IPS-20b (cell line): ENCODE measurements at regions not wholly inside any gene's neighbourhood (a gene's known extent, or its start where the extent isn't known, plus 50 kb on each side); places are given as distances from the start of the nearest gene placed in this dataset.

Source experiments
- H3K27ac ChIP-seq: one replicate; pipeline ENCODE4 v1.5.1; 2013; ENCODE audit warnings: low read length
- H3K27me3 ChIP-seq: 2 replicates; pipeline ENCODE4 v1.6.1; 2013; ENCODE audit warnings: mild to moderate bottlenecking, low read length, inconsistent platforms; ENCODE audit not compliant: insufficient read depth
- H3K36me3 ChIP-seq: 2 replicates; pipeline ENCODE4 v1.6.1; 2013; ENCODE audit warnings: low read depth, mild to moderate bottlenecking, inconsistent platforms, low read length, moderate library complexity; ENCODE audit not compliant: insufficient read depth
- H3K4me1 ChIP-seq: 2 replicates; pipeline ENCODE4 v1.6.1; 2013; ENCODE audit warnings: mild to moderate bottlenecking, control low read depth, inconsistent platforms, low read length, moderate library complexity; ENCODE audit not compliant: insufficient read depth
- H3K4me3 ChIP-seq: 2 replicates; pipeline ENCODE4 v1.5.1; 2013; ENCODE audit warnings: mild to moderate bottlenecking, low read length, inconsistent platforms
- H3K9ac ChIP-seq: 2 replicates; pipeline ENCODE4 v1.6.1; 2013; ENCODE audit warnings: low read depth, mild to moderate bottlenecking, inconsistent platforms, low read length, moderate library complexity
- H3K9me3 ChIP-seq: 2 replicates; pipeline ENCODE4 v1.6.1; 2013; ENCODE audit warnings: mild to moderate bottlenecking, low read depth, low read length, inconsistent platforms; ENCODE audit not compliant: insufficient read depth

- Histone ChIP-seq H3K27ac (no peak overlapping the region), H3K4me1 (no peaks in the 10 kb centered on the region), H3K4me3 (no peak overlapping the region), H3K9ac (no peak overlapping the region), H3K9me3 (no peaks in the 10 kb centered on the region), H3K36me3 (no peaks in the 10 kb centered on the region), H3K27me3 (no peaks in the 10 kb centered on the region)
Observed at GRCh38 chr7:17487343-17487742, 188.9 kb downstream of the AHR start.

GRCh38 chr7:17488829-17489228 lies 190.4 kb downstream of the AHR start:
- Histone ChIP-seq H3K27me3 (no peaks in the 10 kb centered on the region), H3K27ac (no peak overlapping the region), H3K9ac (no peak overlapping the region), H3K4me3 (no peak overlapping the region), H3K9me3 (no peaks in the 10 kb centered on the region), H3K4me1 (no peaks in the 10 kb centered on the region), H3K36me3 (no peaks in the 10 kb centered on the region)

GRCh38 chr7:17489961-17490360 lies 191.5 kb downstream of the AHR start:
- Histone ChIP-seq H3K9me3 (no peaks in the 10 kb centered on the region), H3K4me3 (no peak overlapping the region), H3K27ac (no peak overlapping the region), H3K36me3 (no peaks in the 10 kb centered on the region), H3K4me1 (no peaks in the 10 kb centered on the region), H3K9ac (no peak overlapping the region), H3K27me3 (no peaks in the 10 kb centered on the region)

- Histone ChIP-seq H3K27me3 (no peaks in the 10 kb centered on the region), H3K4me1 (peaks cover 2% of the 10 kb centered on the region; the same call in 1 of the 2 replicates), H3K9ac (no peak overlapping the region), H3K9me3 (no peaks in the 10 kb centered on the region), H3K4me3 (no peak overlapping the region), H3K27ac (no peak overlapping the region), H3K36me3 (no peaks in the 10 kb centered on the region)
Observed at GRCh38 chr7:17490825-17491224, 192.4 kb downstream of the AHR start.

- no peak overlapping the region for H3K4me3 ChIP-seq
- no peak overlapping the region for H3K27ac ChIP-seq
- no peaks in the 10 kb centered on the region for H3K27me3 ChIP-seq
- H3K9me3 ChIP-seq, result no peaks in the 10 kb centered on the region
- peaks cover 6% of the 10 kb centered on the region; the same call in 1 of the 2 replicates for H3K4me1 ChIP-seq
- no peak overlapping the region for H3K9ac ChIP-seq
- H3K36me3 ChIP-seq, result no peaks in the 10 kb centered on the region
Observed at GRCh38 chr7:17492437-17492836, 194.0 kb downstream of the AHR start.

- H3K4me3 ChIP-seq, result no peak overlapping the region
- no peak overlapping the region for H3K9ac ChIP-seq
- peaks cover 12% of the 10 kb centered on the region; the same call in 1 of the 2 replicates for H3K4me1 ChIP-seq
- H3K27ac ChIP-seq, result no peak overlapping the region
- no peaks in the 10 kb centered on the region for H3K36me3 ChIP-seq
- no peaks in the 10 kb centered on the region for H3K9me3 ChIP-seq
- H3K27me3 ChIP-seq, result no peaks in the 10 kb centered on the region
Observed at GRCh38 chr7:17493446-17493845, 195.0 kb downstream of the AHR start.

- Histone ChIP-seq H3K9ac (no peak overlapping the region), H3K4me3 (no peak overlapping the region), H3K9me3 (no peaks in the 10 kb centered on the region), H3K36me3 (no peaks in the 10 kb centered on the region), H3K4me1 (peaks cover 12% of the 10 kb centered on the region; the same call in 1 of the 2 replicates), H3K27ac (no peak overlapping the region), H3K27me3 (no peaks in the 10 kb centered on the region)
Observed at GRCh38 chr7:17495655-17496394, 197.4 kb downstream of the AHR start.

GRCh38 chr7:17497136-17497535 lies 198.7 kb downstream of the AHR start:
- H3K27ac ChIP-seq, result no peak overlapping the region
- H3K4me1 ChIP-seq, result peaks cover 16% of the 10 kb centered on the region; the same call in 1 of the 2 replicates

GRCh38 chr7:17497549-17498167 lies 199.2 kb downstream of the AHR start:
- H3K4me1 ChIP-seq, result peaks cover 21% of the 10 kb centered on the region; the same call in 1 of the 2 replicates
- no peaks in the 10 kb centered on the region for H3K27me3 ChIP-seq
- H3K9me3 ChIP-seq, result no peaks in the 10 kb centered on the region
- H3K27ac ChIP-seq, result no peak overlapping the region
- no peaks in the 10 kb centered on the region for H3K36me3 ChIP-seq
- H3K4me3 ChIP-seq, result 0 out of 2 replicates have a peak overlapping the region, but pooled peaks have one; percentile 5
- H3K9ac ChIP-seq, result no peak overlapping the region

More at GRCh38 chr7:17497136-17497535, 198.7 kb downstream of the AHR start:
- Histone ChIP-seq H3K36me3 (no peaks in the 10 kb centered on the region), H3K9me3 (no peaks in the 10 kb centered on the region), H3K27me3 (no peaks in the 10 kb centered on the region), H3K4me3 (no peak overlapping the region), H3K9ac (no peak overlapping the region)

GRCh38 chr7:17498230-17498629 lies 199.8 kb downstream of the AHR start:
- H3K36me3 ChIP-seq, result no peaks in the 10 kb centered on the region
- no peak overlapping the region for H3K4me3 ChIP-seq
- H3K27ac ChIP-seq, result no peak overlapping the region
- peaks cover 24% of the 10 kb centered on the region; the same call in 1 of the 2 replicates for H3K4me1 ChIP-seq
- no peaks in the 10 kb centered on the region for H3K9me3 ChIP-seq
- no peaks in the 10 kb centered on the region for H3K27me3 ChIP-seq
- H3K9ac ChIP-seq, result no peak overlapping the region

- Histone ChIP-seq H3K9ac (no peak overlapping the region), H3K4me3 (no peak overlapping the region), H3K9me3 (no peaks in the 10 kb centered on the region), H3K27me3 (no peaks in the 10 kb centered on the region), H3K36me3 (no peaks in the 10 kb centered on the region), H3K27ac (no peak overlapping the region), H3K4me1 (peaks cover 23% of the 10 kb centered on the region; the same call in 1 of the 2 replicates)
Observed at GRCh38 chr7:17500736-17501135, 202.3 kb downstream of the AHR start.
